Parathyroid adenoma (tissue), 2 donors: ENCODE measurements at regions not wholly inside any gene's neighbourhood (a gene's known extent, or its start where the extent isn't known, plus 50 kb on each side); places are given as distances from the start of the nearest gene placed in this dataset.

ENCODE experiments used
- H2AFZ ChIP-seq: fragments of 300-600 bp; sonication (generic); one replicate; pipeline ENCODE4 v1.7.0; 2017; ENCODE audit warnings: antibody characterized with exemption, mild to moderate bottlenecking
- H3K27ac ChIP-seq: fragments of 300-600 bp; sonication (generic); one replicate; pipeline ENCODE4 v1.7.0; 2017
- H3K27me3 ChIP-seq: fragments of 300-600 bp; sonication (generic); one replicate; pipeline ENCODE4 v1.7.0; 2017; ENCODE audit warnings: low read length; ENCODE audit not compliant: control insufficient read depth, insufficient read depth
- H3K36me3 ChIP-seq: fragments of 300-600 bp; sonication (generic); one replicate; pipeline ENCODE4 v1.7.0; 2017; ENCODE audit warnings: low read length; ENCODE audit not compliant: control insufficient read depth, insufficient read depth
- H3K4me1 ChIP-seq: fragments of 300-600 bp; sonication (generic); one replicate; pipeline ENCODE4 v1.7.0; 2017; ENCODE audit warnings: control low read depth
- H3K4me2 ChIP-seq: fragments of 300-600 bp; sonication (generic); one replicate; pipeline ENCODE4 v1.7.0; 2017; ENCODE audit warnings: low read length
- H3K4me3 ChIP-seq: fragments of 300-600 bp; sonication (generic); one replicate; pipeline ENCODE4 v1.7.0; 2017; ENCODE audit warnings: low read depth, low read length
- H3K79me2 ChIP-seq: fragments of 300-600 bp; sonication (generic); one replicate; pipeline ENCODE4 v1.7.0; 2017; ENCODE audit warnings: control low read depth
- H3K9ac ChIP-seq: fragments of 300-600 bp; sonication (generic); one replicate; pipeline ENCODE4 v1.7.0; 2017; ENCODE audit warnings: mild to moderate bottlenecking
- H3K9me3 ChIP-seq: fragments of 300-600 bp; sonication (generic); one replicate; pipeline ENCODE4 v1.7.0; 2017; ENCODE audit warnings: low read length; ENCODE audit not compliant: control insufficient read depth
- TF ChIP-seq, protein P1 (sequence below): fragments of 300-600 bp; sonication (generic); IDR thresholded peaks from one replicate; pipeline ENCODE4 v1.7.0; 2017; ENCODE audit warnings: antibody characterized with exemption, mild to moderate bottlenecking
- donor health status: primary hyperparathyroidism.

DNA sequence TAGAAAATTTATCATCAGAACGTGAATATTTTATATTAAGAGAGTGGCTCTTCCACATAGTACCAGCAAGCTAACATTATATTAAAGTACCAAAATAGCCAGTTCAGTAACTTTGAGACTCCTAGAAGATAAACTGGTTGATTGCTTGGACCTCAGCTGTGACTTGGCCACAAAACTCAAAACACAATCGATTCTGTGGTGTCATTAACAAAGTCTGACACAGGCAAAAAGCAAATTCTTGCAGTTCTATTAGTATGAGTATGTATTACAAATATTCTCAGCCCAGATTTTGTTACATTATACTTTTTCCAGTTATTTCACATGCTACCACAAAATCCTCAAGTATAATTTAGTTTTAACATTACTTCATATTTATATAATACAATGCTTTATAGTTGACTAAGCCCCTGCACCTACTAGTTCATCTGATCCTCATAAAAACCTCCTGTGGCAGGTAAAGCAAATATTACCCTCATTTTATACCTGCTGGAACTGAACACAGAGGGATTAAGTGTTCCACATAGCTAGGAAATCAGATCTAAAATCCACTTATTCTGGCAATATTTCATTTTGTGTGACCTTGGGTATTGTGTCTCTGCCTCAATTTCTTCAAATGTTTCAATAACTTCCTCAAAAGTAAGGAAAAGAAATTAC is 279.9 kb upstream of the MKLN1 start:
- Histone ChIP-seq H3K9ac (no peak overlapping the region), H3K36me3 (no peaks in the 10 kb centered on the region), H3K27me3 (no peaks in the 10 kb centered on the region), H3K4me3 (no peak overlapping the region), H3K27ac (no peak overlapping the region), H3K9me3 (no peaks in the 10 kb centered on the region), H3K79me2 (peaks cover 48% of the 10 kb centered on the region), H2AFZ (no peak overlapping the region), H3K4me2 (no peak overlapping the region), H3K4me1 (peaks cover 15% of the 10 kb centered on the region)
- TF ChIP-seq, protein P1, sequence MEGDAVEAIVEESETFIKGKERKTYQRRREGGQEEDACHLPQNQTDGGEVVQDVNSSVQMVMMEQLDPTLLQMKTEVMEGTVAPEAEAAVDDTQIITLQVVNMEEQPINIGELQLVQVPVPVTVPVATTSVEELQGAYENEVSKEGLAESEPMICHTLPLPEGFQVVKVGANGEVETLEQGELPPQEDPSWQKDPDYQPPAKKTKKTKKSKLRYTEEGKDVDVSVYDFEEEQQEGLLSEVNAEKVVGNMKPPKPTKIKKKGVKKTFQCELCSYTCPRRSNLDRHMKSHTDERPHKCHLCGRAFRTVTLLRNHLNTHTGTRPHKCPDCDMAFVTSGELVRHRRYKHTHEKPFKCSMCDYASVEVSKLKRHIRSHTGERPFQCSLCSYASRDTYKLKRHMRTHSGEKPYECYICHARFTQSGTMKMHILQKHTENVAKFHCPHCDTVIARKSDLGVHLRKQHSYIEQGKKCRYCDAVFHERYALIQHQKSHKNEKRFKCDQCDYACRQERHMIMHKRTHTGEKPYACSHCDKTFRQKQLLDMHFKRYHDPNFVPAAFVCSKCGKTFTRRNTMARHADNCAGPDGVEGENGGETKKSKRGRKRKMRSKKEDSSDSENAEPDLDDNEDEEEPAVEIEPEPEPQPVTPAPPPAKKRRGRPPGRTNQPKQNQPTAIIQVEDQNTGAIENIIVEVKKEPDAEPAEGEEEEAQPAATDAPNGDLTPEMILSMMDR: no peak

DNA sequence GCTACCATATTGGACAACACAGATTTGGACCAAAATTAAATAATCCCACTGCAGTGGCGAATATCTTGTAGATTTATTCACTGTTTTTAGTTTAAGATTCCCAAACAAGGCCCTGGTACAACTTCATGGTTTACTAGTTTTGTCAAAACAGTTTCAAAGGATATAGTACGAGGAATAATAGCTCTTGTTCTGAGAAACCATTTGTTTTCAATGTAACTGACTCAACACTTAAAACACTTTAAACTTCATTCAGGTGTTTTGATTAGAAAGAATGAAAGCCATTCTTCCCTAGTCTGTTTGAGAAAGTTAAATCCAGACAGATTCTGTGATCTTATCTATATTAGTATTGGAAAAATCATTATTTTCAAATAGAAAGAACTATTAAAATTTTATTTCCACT is 276.4 kb upstream of the MKLN1 start:
- TF ChIP-seq, protein P1: no peak
- Histone ChIP-seq H3K9me3 (no peaks in the 10 kb centered on the region), H3K9ac (no peak overlapping the region), H2AFZ (no peak overlapping the region), H3K4me1 (peaks cover 21% of the 10 kb centered on the region), H3K4me3 (no peak overlapping the region), H3K27me3 (no peaks in the 10 kb centered on the region), H3K79me2 (peaks cover 53% of the 10 kb centered on the region), H3K36me3 (no peaks in the 10 kb centered on the region), H3K4me2 (no peak overlapping the region), H3K27ac (no peak overlapping the region)

DNA sequence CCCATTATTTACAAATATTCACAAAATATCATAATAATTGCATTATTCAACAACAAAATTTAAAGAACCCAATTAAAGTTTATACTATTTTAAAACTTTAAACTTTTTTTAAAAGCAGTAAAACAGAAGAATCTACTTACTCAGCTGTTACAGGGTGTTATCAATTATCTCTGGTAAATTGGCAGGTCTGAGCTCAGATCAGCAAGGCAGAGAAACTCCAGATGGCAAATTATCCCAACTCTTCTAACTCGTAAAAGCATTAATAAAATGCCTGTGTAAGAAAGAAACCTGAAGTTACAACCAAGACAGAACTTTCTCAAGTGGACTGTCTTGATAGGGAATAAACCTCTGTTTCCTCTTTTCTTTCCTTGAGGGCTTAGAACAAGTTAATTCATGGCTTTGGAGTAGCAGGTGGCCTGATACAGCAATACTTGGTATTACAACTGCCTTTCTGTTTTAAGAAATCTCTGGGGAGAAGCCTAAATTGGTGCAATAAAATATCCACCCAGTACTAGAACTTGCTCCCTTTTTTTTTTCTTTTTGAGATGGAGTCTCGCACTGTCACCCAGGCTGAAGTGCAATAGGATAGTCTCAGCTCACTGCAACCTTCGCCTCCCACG is 275.3 kb upstream of the MKLN1 start:
- Histone ChIP-seq H3K9ac (no peak overlapping the region), H3K27me3 (no peaks in the 10 kb centered on the region), H3K4me2 (no peak overlapping the region), H3K27ac (no peak overlapping the region), H3K4me3 (no peak overlapping the region), H2AFZ (no peak overlapping the region), H3K9me3 (no peaks in the 10 kb centered on the region), H3K79me2 (peaks cover 52% of the 10 kb centered on the region), H3K4me1 (peaks cover 21% of the 10 kb centered on the region), H3K36me3 (no peaks in the 10 kb centered on the region)
- TF ChIP-seq, protein P1: no peak

DNA sequence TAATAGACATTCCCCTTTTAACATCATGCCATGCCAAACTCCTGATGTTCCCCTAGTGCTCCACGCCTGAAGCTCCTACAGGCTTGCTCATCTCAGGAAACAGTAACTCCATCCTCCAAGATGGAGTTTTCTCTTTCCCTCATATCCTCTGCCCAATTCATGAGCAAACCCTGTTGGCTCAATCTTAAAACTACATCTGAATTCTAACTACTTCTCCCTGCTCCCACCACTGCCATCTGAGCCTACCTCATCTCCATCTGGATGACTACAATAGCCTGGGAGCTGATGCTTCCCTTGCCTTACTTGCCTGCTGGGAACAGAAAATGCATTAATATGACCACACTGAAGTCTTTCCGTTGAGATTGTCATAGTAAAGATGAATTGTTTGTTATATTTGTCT is 271.7 kb upstream of the MKLN1 start:
- Histone ChIP-seq H3K79me2 (peaks cover 53% of the 10 kb centered on the region), H3K4me3 (no peak overlapping the region), H3K4me2 (no peak overlapping the region), H3K36me3 (no peaks in the 10 kb centered on the region), H3K27me3 (no peaks in the 10 kb centered on the region), H3K4me1 (peaks cover 12% of the 10 kb centered on the region), H3K27ac (no peak overlapping the region), H3K9me3 (no peaks in the 10 kb centered on the region), H2AFZ (no peak overlapping the region), H3K9ac (no peak overlapping the region)
- TF ChIP-seq, protein P1: no peak
